Amniotic stem cell (primary cell): ENCODE measurements at regions not wholly inside any gene's neighbourhood (a gene's known extent, or its start where the extent isn't known, plus 50 kb on each side); places are given as distances from the start of the nearest gene placed in this dataset.
"Not testable (repeated sequence)": the region's sequence is repeated elsewhere in the genome, so short reads cannot be mapped to it uniquely, and the experiment has no call there.

Source experiments
- DNase-seq: peaks from one replicate; lab custom pipeline; 2025; lab: John Stamatoyannopoulos, UW

DNA sequence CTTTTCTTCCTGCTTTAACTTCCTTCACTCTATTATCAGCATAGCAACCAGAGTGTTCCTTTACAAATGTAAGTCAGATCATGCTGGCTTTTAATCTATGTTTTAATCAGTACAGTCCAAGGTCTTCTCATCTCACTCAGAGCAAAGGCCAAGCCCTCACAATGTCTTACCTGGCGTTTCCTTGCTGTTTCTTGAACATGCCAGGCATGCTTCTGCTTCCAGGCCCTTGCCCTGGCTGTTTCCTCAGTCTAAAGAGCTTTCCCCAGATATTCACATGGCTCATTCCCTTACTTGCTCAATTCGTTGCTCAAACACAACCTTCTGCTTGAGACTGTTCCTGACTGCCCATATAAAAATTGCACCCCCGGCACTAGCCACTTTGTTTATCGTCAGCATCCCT, 121.7 kb upstream of the GLRA1 start:
- DNase-seq: no peak

DNA sequence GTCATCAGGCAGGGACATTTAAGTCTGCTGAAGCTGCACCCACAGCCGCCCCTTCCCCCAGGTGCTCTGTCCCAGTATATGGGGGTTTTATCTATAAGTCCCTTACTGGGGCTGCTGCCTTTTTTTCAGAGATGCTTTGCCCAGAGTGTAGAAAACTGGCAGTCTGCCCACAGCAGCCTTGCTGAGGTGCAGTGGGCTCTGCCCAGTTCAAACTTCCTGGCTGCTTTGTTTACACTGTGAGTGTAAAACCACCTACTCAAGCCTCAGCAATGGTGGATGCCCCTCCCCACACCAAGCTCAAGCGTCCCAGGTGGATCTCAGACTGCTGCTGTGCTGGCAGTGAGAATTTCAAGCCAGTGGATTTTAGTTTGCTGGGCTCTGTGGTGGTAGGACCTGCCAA, 114.2 kb upstream of the GLRA1 start:
- not testable (repeated sequence) for DNase-seq

DNA sequence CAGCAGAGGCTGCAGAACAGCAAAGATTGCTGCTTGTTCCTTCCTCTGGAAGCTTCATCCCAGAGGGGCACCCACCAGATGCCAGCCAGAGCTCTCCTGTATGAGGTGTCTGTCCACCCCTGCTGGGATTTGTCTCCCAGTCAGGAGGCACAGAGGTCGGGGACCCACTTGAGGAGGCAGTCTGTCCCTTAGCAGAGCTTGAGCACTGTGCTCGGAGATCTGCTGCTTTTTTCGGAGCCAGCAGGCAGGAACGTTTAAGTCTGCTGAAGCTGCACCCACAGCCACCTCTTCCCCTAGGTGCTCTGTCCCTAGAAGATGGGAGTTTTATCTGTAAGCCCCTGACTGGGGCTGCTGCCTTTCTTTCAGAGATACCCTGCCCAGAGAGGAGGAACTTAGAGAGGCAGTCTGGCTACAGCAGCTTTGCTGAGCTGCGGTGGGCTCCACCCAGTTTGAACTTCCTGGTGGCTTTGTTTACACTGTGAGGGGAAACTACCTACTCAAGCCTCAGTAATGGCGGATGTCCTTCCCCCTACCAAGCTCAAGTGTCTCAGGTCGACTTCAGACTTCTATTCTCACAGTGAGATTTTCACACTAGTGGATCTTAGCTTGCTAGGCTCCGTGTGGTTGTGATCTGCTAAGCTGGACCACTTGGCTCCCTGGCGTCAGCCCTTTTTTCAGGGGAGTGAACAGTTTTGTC, 101.8 kb upstream of the GLRA1 start:
- not testable (repeated sequence) for DNase-seq

DNA sequence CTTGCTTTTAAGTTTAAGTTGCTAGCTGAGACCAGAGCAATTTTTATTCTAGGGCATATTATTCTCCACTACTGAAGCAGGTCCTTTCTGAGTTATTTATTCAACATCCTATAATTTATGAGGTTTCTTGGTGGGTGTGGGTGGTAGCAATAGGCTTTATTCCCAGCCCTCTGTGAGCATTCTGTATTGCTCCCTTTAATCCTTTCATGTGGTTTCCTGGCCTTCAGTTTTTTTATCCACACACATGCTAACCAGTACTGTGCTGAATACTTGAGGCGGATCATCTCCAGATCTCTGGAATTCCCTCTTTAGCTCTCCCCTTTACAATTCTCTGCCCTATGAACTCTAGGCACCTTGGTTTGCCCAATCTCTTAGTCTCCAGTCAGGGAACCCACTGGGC, 91.8 kb upstream of the GLRA1 start:
- DNase-seq: no peak

- no peak for DNase-seq
Measured at GRCh38 chr5:152007653-152008335, 83.1 kb upstream of the GLRA1 start.

GRCh38 chr5:152004095-152004494, 79.4 kb upstream of the GLRA1 start:
- no peak for DNase-seq
